ENCODE measurements at regions not wholly inside any gene's neighbourhood (a gene's known extent, or its start where the extent isn't known, plus 50 kb on each side); places are given as distances from the start of the nearest gene placed in this dataset.

DNA sequence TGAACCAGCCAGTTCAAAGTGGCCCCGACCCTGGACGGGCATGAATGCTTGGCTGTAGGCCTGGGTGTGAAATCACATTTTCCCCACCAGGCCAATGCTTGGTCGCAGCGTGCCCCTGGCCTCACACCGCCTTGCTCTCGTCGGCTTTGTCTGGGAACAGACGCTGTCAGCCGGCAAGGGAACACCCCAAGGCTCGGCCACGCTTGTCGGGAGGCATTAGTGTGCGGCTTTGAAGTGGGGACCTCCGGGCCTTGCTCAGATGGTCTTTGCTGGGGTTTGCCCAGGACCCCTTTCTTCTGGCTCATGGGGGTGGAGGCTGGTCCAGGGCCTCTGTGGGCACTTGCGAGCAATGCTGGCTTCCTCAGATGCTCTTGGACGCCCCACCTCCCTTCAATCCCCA lies 79.1 kb downstream of the INHBB start:
- no peak for DNase-seq (ENCODE audit: low spot score)

DNA sequence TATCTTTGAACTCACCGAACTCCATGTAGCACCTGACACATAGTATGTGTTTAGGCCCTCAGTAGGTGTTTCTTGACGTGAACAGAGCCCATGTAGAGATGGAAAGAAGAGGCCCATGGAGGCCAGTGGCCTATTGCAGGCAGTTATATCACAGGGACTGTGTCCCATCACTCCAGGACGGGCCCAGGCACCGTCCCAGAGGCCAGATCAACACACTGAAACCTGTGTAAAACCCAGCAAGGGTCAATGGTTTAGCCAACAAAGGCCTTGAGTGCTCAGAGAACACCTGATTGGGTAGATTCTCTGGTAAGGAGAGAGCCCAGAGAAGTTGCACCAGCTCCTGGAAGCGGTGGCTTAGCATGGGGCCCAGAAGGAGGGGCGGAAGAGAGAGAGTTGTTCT lies 82.8 kb downstream of the INHBB start:
- no peak for DNase-seq (ENCODE audit: low spot score)

DNA sequence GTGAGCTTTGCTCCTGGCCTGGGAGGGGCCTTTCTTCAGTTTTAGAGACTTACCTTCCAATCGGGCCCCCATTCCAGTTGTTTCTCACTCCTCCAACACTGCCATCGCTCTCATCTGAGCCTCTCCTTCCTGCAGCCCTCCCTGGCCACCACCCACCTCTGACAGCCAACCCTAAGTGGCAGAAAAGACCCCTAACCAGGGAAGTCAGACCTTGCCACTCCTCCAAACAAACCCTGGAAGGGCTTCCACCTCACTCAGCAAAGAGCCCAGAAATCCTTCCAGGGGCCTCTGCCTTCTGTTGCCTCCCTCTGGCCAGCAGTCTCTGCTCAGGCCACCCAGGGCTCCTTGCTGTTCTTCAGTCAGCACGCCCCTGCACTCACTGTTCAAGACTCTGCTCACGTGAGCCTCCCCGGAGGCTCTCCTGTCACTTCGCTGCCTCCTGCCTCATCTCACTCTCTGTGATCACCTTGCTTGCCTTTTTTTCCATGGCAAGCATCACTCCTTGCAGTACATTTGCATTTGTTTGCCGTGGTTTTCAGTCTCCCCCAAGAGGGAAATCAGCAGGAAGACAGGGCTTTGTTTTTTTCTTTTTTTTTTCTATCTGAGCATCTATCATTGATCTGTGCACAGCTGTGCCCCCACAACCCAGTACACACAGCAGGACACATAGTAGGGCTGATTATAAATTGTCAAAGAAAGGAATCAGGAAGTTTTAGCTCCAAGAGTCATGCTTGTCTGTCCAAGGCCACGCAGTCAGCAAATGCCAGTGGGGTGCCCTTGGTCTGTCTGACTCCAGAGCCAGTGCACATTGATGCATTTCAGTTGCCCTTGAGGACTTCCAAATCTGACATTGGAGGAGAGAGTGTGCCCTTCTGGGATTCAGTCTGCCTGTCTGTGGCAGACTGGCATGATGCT lies 83.9 kb downstream of the INHBB start:
- DNase-seq (ENCODE audit: low spot score) = no peak

DNA sequence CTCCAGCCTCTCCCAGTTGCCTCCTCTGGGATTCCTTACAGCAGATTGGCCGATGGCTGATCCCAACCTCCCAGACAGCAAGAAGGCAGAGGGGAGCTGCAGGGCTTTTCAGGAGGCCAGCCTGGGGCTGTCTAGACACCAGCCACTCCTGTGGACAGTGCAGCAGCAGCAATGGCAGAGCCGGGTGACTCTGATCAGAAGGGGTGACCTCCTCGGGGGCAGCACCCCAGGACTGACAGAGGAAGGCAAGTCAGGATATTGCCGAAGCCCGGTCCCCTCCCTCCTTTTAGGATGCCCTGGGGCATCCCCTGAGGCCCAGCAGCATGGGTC lies 84.5 kb downstream of the INHBB start:
- DNase-seq (ENCODE audit: low spot score) = no peak

DNA sequence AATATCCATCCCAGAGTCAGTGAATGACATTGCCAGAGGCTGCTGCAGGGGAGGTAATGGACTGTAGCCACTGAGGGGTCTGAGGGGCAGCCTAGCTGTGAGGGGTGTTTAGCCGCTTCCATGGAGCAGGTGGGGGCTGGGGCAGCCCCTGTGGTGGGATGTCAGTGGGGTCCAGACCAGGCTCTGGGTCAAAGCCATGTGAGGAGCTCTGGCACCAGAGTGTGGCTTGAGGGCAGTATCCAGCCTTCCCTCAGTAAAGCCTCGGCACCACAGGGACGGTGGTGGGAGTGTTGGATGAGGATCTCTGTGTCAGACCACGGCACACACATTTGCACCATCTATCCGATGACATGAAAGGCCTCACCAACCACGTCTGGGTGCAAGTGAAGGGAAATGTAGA lies 85.0 kb downstream of the INHBB start:
- DNase-seq (ENCODE audit: low spot score) = no peak

DNA sequence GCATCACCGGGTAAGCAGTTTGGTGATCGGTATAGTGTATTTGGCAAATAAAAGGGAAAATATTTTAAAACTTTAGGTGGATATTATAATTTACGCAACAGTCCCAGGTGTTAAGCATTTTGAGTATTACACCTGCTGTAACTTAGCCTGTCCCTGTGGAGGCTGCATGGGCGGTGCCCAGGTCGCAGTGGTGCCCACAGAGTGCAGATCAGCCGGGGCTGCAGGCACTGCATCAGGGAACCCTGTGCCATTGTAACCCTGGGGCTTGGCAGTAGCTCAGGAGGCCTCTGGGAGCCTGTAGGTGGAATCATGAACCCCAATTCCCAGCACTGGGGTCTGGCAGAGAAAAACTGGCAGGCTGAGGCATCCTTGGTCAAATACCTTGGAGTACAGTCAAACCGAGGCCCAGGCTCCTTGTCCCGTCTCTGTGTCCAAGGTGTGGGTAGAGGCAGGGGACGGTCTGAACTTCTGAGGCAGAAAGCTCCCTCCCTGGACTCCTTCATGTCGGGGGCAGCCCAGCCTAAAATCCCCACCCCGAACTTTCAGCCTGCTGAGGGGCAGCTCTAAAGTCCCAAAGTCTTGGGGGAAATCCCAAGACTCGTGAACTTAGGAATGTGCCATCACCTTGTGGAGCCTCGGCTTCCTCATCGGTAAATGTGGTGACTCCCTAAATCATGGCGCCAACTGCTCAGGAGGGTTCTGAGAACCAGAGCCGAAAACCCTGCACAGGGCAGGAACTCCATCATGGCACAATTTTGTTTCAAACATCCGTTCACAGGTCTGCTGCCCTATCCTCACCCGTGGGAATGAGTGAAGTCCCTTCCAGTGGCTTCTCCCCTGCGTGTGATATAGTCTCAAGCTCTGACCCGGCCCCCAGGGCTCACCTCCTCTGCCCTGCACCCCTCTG lies 85.7 kb downstream of the INHBB start:
- DNase-seq (ENCODE audit: low spot score) = no peak

DNA sequence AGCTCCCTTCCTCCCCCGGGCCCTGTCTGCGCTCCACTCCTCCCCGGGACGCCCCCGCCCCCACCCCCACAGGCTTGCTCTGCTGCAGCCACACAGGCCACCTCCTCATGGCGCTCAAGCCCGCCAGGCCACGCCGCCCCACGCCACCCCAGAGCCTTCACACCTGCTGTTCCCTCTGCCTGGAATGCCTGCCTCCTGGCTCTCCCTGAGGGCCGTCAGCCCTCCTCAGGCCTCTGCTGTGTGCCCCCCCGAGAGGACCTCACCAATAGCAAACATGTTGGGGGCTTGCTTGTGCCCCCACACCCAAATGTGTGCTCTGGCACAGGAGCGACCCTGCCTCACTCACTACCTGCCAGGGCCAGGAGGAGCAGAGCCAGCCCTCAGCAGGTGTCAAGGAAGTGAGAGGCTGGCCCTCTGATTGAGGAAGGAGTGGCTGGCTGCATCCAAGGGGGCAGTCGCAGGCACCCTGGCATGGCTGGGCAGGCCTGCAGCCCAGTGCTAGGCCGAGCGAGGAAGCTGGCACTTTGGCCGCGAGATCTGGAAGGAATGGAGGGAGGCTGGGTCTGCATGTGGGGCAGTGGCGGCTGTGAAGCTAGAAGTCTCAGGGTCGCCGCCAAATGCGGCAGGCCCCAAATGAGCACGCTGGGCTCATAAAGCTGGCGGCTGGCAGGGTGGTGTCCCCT lies 86.5 kb downstream of the INHBB start:
- DNase-seq (ENCODE audit: low spot score) = no peak

DNA sequence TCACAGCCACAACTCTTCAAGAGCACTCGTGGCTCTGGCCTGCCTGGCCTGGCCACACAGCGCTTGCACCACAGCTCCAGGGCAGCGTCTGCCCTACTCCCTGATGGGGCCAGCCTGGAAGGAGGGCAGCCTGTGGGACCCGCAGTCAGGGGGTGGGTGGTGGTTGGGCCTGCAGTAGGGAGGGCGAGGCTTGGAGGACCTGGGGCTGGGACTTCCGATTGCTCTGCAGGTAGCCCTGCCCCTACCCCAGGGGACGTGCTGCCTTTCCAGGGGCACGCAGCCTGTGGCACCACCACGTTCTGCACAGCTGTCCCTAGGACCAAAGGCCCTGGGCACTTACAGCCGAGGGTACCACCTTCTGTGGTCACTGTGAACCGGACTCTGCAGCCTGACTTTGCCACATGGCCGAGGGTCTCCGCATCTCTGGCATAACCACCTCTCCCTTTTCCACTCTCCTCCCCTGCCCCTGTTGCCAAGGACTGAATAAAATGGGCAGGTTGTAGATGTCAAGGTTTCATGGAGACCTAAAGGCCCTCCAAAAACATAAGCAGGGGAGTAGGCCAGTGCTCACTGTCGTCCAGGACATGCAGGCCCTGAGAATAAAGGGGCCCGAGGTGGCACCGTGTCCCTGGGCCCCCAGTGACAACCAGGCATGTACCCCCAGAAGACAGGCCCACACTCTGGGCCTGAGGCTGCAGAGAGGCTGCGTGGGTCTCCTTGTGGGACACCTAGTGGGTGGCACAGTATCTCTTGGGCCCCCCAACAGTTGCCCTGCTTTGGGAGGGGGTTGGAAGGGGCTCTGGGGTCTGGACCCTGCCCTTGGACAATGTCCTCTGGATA lies 87.3 kb downstream of the INHBB start:
- DNase-seq (ENCODE audit: low spot score) = no peak

DNA sequence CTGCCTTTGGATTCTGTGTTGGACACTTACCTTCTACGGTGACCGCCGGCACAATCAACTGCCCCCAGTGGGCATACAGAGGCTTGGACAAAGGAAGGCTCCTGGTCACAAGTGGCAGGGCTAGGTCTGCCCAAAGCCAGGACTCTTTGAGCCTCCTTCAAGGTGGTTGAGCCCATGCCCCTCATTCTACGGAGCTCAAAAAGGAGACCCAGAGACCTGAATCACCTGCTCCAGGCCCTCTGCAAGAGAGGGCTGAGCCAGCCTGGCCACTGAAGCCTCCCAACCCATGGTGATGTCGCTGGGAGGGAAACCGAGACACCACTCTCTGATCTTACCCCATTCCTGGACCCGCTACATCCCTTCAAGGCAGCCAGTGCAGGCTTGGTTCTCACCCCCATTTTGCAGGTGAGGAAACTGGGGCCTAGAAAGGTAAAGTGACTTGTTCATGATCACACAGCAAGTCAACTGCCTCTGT lies 87.9 kb downstream of the INHBB start:
- no peak for DNase-seq (ENCODE audit: low spot score)

DNA sequence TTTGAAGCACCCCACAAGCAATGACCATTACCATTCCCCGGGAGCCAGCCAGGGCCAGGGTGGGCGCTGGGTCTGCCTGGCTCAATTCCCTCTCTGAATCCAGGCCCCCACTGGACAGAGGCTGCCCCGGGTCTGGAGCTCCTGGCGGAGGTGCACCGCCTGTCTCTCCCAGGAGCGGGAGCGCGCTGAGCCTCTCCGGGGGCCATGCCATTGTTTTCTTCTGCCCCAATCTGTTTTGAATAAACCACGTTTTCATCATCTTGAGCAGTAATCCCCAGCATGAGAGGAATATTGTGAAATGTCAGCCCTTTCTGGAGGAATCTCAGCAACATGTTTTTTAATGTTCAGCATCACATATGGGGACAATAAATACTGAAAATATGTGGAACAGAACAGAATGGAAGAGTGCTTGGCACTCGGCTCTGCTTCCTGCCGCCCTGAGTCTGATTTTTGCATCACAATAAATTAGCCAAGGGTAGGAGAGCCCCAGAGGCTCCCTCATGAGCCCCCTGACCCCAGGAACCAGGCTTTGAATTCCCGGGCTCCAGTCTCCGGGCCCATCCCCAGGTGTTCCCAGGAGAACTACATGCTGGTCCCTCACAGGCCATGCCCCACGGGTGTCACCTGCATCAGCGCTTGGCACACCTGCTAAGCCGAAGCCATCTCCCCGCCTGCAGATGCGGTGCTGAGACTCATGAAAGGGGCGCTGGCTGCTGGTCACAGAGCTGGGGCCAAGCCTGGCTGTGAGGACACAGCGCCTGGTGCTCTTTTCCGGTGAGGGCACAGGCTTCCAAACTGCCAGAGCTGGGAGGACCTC lies 88.8 kb downstream of the INHBB start:
- no peak for DNase-seq (ENCODE audit: low spot score)

DNA sequence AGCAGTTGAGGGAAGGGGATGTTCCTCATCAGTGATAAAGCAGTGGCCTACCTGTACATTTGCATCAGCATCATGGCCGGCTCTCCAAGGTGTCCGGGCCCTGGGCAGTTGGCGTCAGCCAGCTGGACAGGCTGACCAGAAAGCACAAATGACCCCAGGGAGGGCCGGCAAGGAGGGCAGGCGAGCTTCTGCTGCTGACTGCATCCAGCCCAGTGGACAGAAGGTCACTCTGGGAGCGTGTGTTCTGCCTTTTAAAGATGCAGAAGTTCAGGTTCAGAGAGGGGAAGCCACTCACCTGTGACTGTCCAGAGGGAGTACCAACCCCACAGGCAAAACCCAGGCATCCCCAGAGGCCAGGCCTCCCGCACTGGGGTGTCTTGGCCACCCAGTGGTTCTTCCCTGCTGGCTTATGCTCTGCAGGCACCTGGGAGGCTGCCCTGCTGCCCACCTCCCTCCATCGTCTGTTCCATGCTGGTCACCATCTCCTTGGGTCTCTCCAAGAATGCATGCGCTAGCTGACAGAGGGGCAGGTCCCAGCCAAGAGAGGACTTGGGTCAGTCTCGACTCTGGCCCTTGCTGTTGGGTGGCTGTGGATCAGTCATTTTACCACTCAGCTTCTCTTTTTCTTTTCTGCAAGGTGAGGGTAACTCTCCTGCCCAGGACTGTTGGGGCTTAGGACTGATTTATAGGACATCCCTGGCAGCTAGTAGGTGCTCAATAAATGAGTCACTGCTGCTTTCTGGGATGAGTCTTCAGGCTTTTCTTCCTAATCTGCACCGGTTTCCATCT lies 89.9 kb downstream of the INHBB start:
- no peak for DNase-seq (ENCODE audit: low spot score)

DNA sequence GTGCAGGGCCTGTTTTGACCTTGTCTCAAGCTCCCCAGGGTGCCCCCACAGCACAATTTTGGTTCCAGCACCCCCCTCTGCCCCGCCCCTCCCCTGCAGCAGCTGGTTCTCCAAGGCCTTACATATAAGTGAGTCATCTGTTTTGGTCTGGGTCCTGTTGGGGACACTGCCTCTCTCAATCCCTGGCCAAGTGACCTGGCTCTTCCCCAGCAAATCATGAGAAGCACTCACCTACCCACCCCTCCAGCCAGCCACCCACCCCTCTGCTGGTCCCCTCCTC lies 90.5 kb downstream of the INHBB start:
- DNase-seq (ENCODE audit: low spot score) = no peak

DNA sequence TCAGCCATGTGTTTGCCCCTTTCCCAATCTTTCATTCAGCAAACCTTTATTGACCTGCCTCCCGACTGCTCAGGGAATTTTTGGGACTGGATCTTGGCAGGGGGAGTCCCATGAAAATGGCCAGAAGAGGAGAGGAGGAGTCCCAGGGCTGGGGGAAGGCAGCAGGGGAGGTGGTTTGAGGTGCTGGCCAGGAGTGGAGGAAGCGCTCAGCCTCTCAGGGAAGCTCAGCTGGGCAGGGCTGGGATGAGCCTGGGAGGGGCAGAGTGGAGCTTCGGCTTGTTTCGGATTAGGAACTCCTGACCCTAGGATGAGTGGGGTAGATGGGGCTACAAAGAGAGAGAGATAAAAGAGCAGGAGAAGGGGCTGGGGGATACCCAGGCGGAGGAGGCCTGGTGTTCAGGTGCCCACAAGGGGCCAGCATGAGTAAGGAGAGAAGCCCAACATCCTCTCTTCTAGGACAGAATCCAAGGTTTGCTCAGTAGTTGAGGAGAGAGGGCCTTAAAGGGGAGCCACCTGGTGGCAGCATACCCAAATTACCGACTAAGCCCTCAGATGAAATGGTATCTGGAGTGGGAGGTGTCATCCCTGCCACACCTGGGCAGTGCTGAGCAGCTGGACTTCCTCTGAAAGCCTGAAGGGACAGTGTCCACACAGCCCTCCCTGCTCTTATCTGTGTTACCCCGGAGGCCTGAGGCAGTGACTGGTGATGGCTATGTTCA lies 91.1 kb downstream of the INHBB start:
- DNase-seq (ENCODE audit: low spot score) = no peak

DNA sequence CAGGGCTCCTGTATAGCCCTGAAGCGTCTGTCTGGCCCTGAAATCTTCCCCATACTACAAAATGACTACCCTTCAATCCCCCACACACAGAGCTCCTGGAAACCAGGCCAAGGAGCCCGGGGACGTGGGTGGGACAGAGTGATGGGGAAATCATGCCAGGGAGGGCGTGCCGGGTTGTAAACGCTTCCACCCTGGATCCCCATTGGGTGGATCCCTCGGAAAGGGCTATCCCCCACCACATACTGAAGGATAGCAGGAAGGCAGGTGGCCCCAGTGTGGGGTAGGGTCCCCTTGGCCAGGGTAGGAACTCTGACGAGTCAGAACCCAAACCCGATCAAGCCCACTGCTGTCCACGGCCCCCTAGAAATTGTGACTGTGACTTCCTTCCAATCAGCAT lies 91.7 kb downstream of the INHBB start:
- DNase-seq (ENCODE audit: low spot score) = no peak

DNA sequence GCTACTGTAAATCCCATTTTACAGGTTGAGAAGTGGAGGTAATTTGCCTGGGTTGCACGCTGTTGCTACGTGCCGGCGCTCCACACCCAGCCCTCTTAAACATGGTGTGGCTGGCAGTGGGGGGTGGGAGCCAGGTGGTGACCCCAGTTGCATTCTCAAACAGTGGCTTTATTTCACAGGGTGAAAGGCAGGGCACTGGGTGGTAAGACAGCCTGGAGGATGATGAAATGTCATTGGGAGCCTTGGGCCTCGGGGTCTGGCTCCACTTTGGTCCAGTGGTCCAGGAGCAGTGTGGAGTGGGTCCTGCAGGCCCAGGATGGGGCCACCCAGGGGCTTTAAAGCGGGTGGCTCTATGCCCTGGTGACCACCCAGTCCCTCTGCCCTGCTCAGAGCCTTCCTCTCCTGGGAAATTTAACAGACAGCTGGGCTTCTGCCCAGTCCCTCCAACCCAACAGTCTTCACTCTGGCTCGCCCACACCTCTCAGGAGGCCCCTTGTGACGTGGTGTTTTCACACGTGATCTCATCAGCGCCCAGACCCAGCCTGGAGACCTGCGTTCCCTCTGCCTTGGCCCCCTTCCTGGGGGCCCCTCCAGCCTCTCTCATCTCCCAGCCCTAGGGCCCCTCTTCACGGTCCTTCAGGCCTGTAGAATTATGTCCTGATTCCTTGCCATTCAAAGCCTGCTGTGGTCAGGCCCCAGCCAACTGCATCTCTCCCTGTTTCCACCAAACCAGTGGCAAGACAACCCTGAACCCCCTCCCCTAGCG lies 92.5 kb downstream of the INHBB start:
- no peak for DNase-seq (ENCODE audit: low spot score)

DNA sequence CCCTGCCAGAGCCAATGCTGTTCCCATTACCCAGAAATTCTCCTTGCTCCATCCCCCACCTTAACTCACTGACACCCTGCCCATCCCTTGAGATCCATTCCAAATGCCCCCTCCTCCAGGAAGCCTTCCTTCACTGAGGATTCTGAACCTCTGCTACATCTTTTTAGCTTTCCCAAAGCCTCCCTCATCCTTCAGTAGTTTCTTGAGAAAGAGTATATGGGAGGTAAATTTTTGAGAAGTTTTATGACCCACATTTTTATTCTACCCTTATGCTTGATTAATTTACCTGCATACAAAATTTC lies 93.1 kb downstream of the INHBB start:
- DNase-seq (ENCODE audit: low spot score) = no peak

DNA sequence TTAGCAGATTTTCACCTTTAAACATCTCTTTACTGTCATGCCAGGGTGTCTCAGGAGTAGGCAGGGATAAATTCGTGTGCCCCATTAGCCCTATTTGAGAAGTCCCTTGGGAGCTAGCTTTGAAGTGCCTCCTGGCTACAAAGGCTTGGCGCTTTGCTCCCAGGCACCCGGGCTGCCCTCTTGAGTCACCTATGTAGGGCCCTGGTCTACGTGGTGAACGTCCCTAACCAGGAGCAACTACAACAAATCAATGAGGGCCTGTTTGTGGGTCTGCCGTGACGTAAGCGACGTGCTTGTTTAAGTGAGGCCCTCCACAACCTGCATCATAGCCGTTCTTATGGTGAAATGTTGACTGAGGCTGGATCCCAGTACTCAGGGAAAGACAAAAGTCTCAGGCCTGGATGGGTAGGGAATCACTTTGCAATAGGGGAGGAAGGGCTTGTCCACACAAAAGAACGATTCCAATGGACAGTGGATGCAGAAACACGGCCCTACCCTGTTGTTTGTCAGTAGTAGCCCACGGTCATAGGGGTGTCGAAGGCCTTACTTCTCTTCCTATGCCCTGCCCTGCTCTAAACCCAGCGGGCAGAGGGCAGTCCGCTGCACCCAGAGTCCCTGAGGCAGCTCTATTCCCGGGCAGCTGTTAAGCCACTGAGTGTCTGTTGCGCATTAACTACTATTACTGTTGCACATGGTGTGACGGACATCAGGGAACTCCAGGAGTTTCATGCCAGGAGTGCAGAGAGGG lies 93.9 kb downstream of the INHBB start:
- no peak for DNase-seq (ENCODE audit: low spot score)
